ENCODE measurements at regions not wholly inside any gene's neighbourhood (a gene's known extent, or its start where the extent isn't known, plus 50 kb on each side); places are given as distances from the start of the nearest gene placed in this dataset.

DNA sequence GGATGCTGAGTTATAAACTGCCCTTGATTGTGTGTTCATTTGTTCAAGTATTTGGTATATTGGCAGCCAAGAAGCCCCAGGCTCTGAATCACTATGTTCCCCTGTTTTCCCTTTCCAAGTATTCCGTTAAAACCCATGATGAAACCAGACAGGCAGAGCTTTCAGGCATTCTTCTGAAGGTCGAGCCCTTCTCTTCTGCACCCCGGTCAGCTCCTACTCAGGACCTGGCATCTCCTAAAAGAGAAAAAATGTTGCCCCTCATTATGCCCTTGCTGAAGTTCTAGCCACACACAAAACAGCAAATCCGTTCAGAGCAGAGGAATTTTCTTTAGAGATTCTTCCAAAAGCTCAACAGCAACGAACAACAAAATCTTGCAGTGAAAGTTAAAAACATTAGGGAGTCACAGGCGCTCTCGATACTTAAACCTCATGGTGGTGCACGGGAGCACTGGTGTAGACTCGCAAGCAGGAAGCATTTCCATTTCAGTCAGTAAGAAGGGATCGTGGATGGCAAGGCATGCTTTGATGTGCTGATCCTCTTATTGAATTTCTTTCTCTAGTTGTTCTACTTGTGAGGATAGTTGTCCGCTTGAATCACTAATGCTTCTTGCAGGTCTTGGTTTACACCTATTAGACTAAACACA lies 264.9 kb downstream of the SKIDA1 start:
- H3K9me3 Mint-ChIP-seq: peaks cover 3% of the 10 kb centered on the region
- no peak overlapping the region for H3K27ac Mint-ChIP-seq
- no peak for DNase-seq (ENCODE audit: low spot score in 2 of 2, unreplicated experiment in 2 of 2)
- TF ChIP-seq, protein P1, sequence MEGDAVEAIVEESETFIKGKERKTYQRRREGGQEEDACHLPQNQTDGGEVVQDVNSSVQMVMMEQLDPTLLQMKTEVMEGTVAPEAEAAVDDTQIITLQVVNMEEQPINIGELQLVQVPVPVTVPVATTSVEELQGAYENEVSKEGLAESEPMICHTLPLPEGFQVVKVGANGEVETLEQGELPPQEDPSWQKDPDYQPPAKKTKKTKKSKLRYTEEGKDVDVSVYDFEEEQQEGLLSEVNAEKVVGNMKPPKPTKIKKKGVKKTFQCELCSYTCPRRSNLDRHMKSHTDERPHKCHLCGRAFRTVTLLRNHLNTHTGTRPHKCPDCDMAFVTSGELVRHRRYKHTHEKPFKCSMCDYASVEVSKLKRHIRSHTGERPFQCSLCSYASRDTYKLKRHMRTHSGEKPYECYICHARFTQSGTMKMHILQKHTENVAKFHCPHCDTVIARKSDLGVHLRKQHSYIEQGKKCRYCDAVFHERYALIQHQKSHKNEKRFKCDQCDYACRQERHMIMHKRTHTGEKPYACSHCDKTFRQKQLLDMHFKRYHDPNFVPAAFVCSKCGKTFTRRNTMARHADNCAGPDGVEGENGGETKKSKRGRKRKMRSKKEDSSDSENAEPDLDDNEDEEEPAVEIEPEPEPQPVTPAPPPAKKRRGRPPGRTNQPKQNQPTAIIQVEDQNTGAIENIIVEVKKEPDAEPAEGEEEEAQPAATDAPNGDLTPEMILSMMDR (IDR thresholded peaks at IDR 0.05; ENCODE audit: unreplicated experiment): no peak
- no peaks in the 10 kb centered on the region for H3K27me3 Mint-ChIP-seq (ENCODE audit: low read depth)
- H3K36me3 Mint-ChIP-seq: peaks cover 4% of the 10 kb centered on the region
- H3K4me1 Mint-ChIP-seq: peaks cover 7% of the 10 kb centered on the region
- H3K4me3 Mint-ChIP-seq: no peak overlapping the region

DNA sequence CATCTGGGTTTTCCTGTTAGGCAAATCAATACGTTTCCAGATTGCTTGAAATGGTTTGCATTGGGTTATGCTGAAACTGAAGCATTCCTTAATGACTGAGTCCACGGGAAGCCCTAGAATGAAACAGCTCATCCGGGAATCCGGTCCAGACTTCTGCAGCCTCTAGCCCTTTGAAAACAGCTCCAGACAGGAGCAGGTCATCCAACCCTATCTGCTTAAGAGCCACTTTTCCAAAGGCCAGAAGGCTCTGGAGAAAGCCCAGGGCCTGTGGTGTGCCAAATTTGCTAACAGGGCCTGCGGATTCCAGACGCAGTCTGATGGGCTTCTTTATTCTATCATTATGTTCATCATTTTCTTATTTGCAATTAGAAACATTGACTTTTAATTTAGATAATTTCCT lies 265.4 kb downstream of the SKIDA1 start:
- H3K4me3 Mint-ChIP-seq: no peak overlapping the region
- H3K27me3 Mint-ChIP-seq (ENCODE audit: low read depth): no peaks in the 10 kb centered on the region
- no peak for DNase-seq (ENCODE audit: low spot score in 2 of 2, unreplicated experiment in 2 of 2)
- peaks cover 2% of the 10 kb centered on the region for H3K36me3 Mint-ChIP-seq
- H3K9me3 Mint-ChIP-seq: no peaks in the 10 kb centered on the region
- peaks cover 7% of the 10 kb centered on the region for H3K4me1 Mint-ChIP-seq
- TF ChIP-seq, protein P1 (IDR thresholded peaks at IDR 0.05; ENCODE audit: unreplicated experiment): no peak
- H3K27ac Mint-ChIP-seq: no peak overlapping the region

DNA sequence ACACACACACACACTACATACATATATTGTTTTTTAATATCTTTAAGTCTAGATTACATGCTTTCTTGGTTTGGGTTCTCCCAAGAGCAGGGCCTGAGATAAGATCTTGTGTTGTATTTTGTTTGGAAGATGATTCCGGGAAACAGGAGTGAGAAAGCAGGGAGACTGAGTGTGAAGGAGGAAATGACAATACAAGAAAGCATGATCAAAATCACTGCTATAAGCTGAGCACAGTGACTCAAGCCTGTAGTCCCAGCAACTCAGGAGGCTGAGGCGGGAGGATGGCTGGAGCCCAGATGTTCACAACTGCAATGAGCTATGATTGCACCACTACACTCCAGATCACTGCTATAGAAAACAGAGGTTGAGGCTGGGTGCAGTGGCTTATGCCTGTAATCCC lies 267.6 kb downstream of the SKIDA1 start:
- Mint-ChIP-seq H3K27me3 (ENCODE audit: low read depth) (no peaks in the 10 kb centered on the region), H3K4me1 (peaks cover 2% of the 10 kb centered on the region), H3K9me3 (no peaks in the 10 kb centered on the region), H3K27ac (no peak overlapping the region), H3K4me3 (no peak overlapping the region), H3K36me3 (no peaks in the 10 kb centered on the region)
- no peak for DNase-seq (ENCODE audit: low spot score in 2 of 2, unreplicated experiment in 2 of 2)
- TF ChIP-seq, protein P1 (IDR thresholded peaks at IDR 0.05; ENCODE audit: unreplicated experiment): no peak

DNA sequence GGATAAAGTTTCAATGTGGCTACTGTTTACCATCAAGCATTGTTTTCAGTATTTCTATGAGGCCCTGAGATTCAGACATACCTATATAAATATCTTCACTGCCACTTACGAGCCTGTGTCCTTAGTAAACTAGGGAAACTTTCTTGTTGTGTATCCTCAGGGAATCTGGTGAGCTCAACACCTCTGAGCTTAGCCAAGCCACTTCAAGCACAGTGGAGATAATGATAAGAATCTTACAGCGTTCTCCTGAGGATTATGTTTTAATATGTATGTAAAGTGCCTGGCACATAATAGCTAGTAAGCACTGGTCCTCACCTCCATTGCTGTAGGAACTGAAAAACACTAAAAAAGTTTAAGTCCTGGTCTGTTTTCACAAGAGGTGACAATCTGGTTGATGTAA lies 268.3 kb downstream of the SKIDA1 start:
- no peak overlapping the region for H3K4me3 Mint-ChIP-seq
- DNase-seq (ENCODE audit: low spot score in 2 of 2, unreplicated experiment in 2 of 2): no peak
- TF ChIP-seq, protein P1 (IDR thresholded peaks at IDR 0.05; ENCODE audit: unreplicated experiment): no peak
- no peak overlapping the region for H3K27ac Mint-ChIP-seq
- no peaks in the 10 kb centered on the region for H3K9me3 Mint-ChIP-seq
- no peaks in the 10 kb centered on the region for H3K36me3 Mint-ChIP-seq
- H3K27me3 Mint-ChIP-seq (ENCODE audit: low read depth): no peaks in the 10 kb centered on the region
- H3K4me1 Mint-ChIP-seq: peaks cover 2% of the 10 kb centered on the region

DNA sequence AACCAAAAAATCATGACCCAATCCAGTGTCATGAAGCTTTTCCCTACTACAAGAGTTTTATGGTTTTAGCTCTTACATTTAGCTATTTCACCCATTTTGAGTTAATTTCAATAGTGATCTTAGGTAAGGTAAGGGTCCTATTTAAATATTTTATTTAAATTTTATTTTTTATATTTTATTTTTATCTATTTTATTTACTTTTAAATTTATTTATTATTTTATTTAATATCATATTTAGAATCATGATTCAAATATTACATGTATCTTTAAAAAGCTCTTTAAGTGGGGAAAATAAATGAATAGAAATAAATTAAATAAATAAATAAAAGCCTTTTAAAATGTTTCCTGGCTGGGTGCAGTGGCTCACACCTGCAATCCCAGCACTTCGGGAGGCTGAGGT lies 276.0 kb downstream of the SKIDA1 start:
- TF ChIP-seq, protein P1 (IDR thresholded peaks at IDR 0.05; ENCODE audit: unreplicated experiment): no peak
- H3K4me1 Mint-ChIP-seq: peaks cover 2% of the 10 kb centered on the region
- no peak overlapping the region for H3K4me3 Mint-ChIP-seq
- DNase-seq (ENCODE audit: low spot score in 2 of 2, unreplicated experiment in 2 of 2): no peak
- peaks cover 7% of the 10 kb centered on the region for H3K9me3 Mint-ChIP-seq
- H3K27me3 Mint-ChIP-seq (ENCODE audit: low read depth): no peaks in the 10 kb centered on the region
- no peak overlapping the region for H3K27ac Mint-ChIP-seq
- no peaks in the 10 kb centered on the region for H3K36me3 Mint-ChIP-seq

DNA sequence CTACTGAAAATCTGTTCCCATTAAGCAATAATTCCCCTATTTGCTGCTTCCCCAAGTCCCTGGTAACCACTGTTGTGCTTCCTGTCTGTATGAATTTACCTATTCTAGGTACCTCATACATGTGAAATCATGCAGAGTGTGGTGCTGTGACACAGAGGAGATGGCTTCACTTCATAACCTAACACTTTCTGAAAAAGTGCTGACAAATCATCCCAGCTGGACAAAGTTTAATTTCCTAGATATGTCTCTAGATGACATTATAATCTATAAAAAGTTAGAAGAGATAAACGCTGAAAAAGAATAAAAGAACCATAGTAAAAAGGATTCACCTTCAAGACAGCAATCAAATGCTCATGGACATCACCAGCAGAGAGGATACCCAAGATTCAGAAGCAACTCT lies 277.9 kb downstream of the SKIDA1 start:
- H3K36me3 Mint-ChIP-seq: no peaks in the 10 kb centered on the region
- H3K4me3 Mint-ChIP-seq: no peak overlapping the region
- DNase-seq (ENCODE audit: low spot score in 2 of 2, unreplicated experiment in 2 of 2): no peak
- H3K27me3 Mint-ChIP-seq (ENCODE audit: low read depth): no peaks in the 10 kb centered on the region
- no peak overlapping the region for H3K27ac Mint-ChIP-seq
- H3K4me1 Mint-ChIP-seq: peaks cover 2% of the 10 kb centered on the region
- peaks cover 7% of the 10 kb centered on the region for H3K9me3 Mint-ChIP-seq
- TF ChIP-seq, protein P1 (IDR thresholded peaks at IDR 0.05; ENCODE audit: unreplicated experiment): no peak
